Fibroblast of the aortic adventitia (primary cell): ENCODE measurements at regions not wholly inside any gene's neighbourhood (a gene's known extent, or its start where the extent isn't known, plus 50 kb on each side); places are given as distances from the start of the nearest gene placed in this dataset.
"Not testable (repeated sequence)": the region's sequence is repeated elsewhere in the genome, so short reads cannot be mapped to it uniquely, and the experiment has no call there.

ENCODE experiments used
- DNase-seq: peaks from one replicate; pipeline ENCODE4 v3.0.0-alpha.2; 2010; ENCODE audit warnings: low read depth
- H3K4me3 ChIP-seq: 2 replicates; pipeline ENCODE4 v1.5.1; 2011; ENCODE audit warnings: low read depth, mild to moderate bottlenecking, control low read depth, low read length, moderate library complexity
- CTCF ChIP-seq: IDR thresholded peaks from 2 replicates; pipeline ENCODE4 v1.5.1; 2011; ENCODE audit warnings: mild to moderate bottlenecking, low read length, control low read depth, inconsistent platforms; ENCODE audit not compliant: insufficient read depth

DNA sequence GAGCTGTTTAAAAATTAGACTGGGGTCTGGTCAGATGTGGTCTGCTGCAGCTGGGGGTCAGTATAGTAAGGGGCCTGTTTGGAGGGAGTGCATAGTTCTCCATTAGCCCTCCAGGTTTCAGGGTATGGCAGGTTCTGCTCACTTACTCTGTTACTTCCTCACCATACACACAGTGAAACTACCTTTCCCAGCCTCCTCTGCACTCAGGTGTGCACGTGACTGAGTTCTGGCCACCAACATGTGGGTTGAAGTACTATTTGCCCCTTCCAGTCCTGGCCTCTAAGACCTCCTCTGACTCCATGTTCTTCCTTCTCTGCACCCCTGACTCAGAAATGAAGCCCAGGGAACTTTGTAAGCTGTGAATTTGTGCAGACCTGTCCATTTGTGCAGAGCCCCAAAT, 190.5 kb upstream of the CLINT1 start:
- no peak overlapping the region for H3K4me3 ChIP-seq
- no peak for DNase-seq
- no peak for TF ChIP-seq CTCF

DNA sequence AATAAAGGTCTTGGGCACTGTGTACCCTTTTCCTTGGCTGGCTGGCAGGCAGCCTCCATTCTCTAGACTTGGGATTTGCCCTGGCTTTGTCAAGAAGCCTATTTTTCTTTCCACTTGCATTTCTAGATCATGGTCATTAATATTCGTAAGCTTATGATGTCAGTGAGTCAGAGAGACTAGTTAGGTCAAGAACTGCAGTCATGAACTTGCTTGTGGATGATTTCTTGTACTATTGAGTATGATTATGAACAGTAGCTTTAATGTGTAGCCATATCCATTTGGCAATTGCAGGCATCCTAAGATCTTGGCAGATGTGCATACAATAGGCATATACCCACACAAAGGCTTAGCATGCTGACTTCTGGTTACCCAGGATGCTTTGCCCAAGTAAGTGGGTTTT, 186.8 kb upstream of the CLINT1 start:
- TF ChIP-seq CTCF: no peak
- DNase-seq: no peak
- no peak overlapping the region for H3K4me3 ChIP-seq

DNA sequence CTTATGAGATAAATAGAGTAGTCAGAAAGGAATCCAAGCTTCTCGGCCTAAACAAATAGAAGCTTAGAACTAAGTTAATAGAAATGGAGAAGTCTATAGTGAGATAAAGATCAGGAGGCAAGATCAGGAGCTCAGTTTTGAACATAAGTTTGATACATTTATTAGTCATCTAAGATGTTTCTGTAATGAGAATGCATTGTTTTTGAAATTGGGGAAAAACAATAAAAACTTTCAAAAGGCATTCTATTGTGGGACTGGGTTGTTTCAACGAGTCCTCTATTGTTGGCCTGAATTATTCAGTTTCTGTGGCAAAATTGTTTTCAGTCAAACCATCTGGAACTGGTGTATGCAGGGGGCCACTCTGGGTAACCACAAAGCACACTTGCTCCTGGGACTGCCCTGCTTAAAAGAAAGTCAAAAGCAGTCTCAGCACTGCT, 181.0 kb upstream of the CLINT1 start:
- no peak for TF ChIP-seq CTCF
- H3K4me3 ChIP-seq: no peak overlapping the region
- peak; percentile 7 for DNase-seq

GRCh38 chr5:158039441-158039840, 180.5 kb upstream of the CLINT1 start:
- no peak for TF ChIP-seq CTCF
- DNase-seq: no peak
- H3K4me3 ChIP-seq: no peak overlapping the region

DNA sequence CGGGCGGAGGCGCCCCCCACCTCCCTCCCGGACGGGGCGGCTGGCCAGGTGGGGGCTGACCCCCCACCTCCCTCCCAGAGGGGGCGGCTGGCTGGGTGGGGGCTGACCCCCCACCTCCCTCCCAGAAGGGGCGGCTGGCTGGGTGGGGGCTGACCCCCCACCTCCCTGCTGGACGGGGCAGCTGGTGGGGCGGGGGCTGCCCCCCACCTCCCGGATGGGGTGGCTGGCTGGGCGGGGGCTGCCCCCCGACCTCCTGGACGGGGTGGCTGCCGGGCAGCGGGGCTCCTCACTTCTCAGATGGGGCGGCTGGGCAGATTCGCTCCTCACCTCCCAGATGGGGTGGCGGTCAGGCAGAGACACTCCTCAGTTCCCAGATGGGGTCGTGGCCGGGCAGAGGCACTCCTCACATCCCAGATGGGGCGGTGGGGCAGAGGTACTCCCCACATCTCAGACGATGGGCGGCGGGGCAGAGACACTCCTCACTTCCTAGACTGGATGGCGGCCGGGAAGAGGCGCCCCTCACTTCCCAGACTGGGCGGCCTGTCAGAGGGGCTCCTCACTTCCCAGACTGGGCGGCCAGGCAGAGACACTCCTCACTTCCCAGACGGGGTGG, 178.1 kb upstream of the CLINT1 start:
- DNase-seq, H3K4me3 ChIP-seq: not testable (repeated sequence)

DNA sequence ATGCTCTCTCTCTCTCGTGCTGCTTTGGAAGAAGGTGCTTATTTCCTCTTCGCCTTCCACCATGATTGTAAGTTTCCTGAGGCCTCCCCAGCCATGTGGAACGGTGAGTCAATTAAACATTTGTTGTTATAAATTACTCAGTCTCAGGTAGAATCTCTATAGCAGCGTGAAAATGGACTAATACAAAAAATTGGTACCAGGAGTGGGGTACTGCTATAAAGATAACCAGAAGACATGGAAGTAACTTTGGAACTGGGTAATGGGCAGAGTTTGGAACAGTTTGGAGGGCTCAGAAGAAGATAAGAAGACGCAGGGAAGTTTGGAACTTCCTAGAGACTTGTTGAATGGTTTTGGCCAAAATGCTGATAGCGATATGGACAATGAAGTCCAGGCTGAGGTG, 175.6 kb upstream of the CLINT1 start:
- DNase-seq, H3K4me3 ChIP-seq: not testable (repeated sequence)

DNA sequence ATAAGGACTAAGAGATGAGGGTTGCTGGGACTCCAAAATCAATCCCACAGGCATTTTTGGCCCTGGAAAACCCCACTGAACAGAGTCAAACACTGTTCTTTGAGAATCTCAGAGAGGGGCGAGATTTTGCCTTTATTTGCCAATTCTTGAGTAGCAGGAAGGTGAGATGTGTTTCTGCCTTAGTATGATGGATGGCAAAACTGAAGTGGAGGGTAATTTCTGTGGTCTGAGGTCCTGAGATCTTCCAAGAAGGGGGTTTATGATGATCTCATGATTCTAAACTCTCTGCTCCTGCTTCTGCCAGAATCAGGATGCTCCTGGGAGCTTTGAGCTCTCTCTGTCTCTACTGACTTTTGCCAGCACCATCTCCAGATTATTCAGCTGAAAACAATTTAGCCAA, 174.8 kb upstream of the CLINT1 start:
- TF ChIP-seq CTCF: no peak
- no peak overlapping the region for H3K4me3 ChIP-seq
- no peak for DNase-seq

DNA sequence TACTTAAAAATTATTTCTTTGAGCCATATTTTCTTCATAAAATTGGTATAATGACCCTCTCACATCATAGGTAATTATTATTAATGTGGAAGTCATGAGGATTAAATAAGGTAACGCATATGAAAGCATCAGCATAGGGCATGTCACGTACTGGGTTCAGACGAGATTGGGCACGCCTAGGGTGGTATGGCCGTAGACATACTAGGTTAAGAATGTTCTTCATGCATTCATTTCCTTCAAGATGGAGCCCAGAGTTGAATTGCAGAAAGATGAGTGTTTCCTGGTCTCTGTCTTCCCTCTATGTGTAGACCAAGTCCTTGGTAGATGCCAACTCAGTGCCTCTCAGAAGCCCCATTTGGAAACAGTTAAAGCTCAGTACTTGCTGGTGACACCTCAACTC, 174.1 kb upstream of the CLINT1 start:
- no peak for TF ChIP-seq CTCF

More for the DNA sequence above, 174.1 kb upstream of the CLINT1 start:
- no peak for DNase-seq
- no peak overlapping the region for H3K4me3 ChIP-seq
